Sigmoid colon (tissue), 4 donors: ENCODE measurements at regions not wholly inside any gene's neighbourhood (a gene's known extent, or its start where the extent isn't known, plus 50 kb on each side); places are given as distances from the start of the nearest gene placed in this dataset.

Experiments used
- CTCF ChIP-seq, 4 experiments: fragments of 450-650 bp in 3 of 4; fragments of 200-600 bp in 1 of 4; IDR thresholded peaks; one replicate each; pipeline ENCODE4 v1.5.1; 2016 to 2019; ENCODE audit warnings: antibody characterized with exemption in 4 of 4, mild to moderate bottlenecking in 3 of 4, moderate library complexity in 2 of 4
- EP300 ChIP-seq, 4 donors: sonication (generic); formaldehyde crosslinking; IDR thresholded peaks; one replicate each; pipeline ENCODE4 v1.6.1; 2017; ENCODE audit warnings: antibody characterized with exemption in 4 of 4
- POLR2A ChIP-seq, 2 donors: fragments of 450-650 bp; IDR thresholded peaks; one replicate each; pipeline ENCODE4 v1.6.1; 2016; ENCODE audit warnings: antibody characterized with exemption in 2 of 2, mild to moderate bottlenecking in 2 of 2, moderate library complexity in 2 of 2
- POLR2AphosphoS5 ChIP-seq, 4 donors: sonication (generic); formaldehyde crosslinking; IDR thresholded peaks; one replicate each; pipeline ENCODE4 v1.6.1; 2017; ENCODE audit warnings: antibody characterized with exemption in 4 of 4

GRCh38 chr2:126837966-126838715 is 60.5 kb upstream of the TEX51 start:
- TF ChIP-seq CTCF (IDR thresholded peaks at IDR 0.05) (no peak), POLR2A (IDR thresholded peaks at IDR 0.05) (no peak), POLR2AphosphoS5 (IDR thresholded peaks at IDR 0.05) (no peak), EP300 (IDR thresholded peaks at IDR 0.05) (no peak)
